Endothelial cell of umbilical vein (primary cell): ENCODE measurements at regions not wholly inside any gene's neighbourhood (a gene's known extent, or its start where the extent isn't known, plus 50 kb on each side); places are given as distances from the start of the nearest gene placed in this dataset.

Experiments used
- BruUV-seq: library from RNA; stranded (reverse); fragments of 400-500 nt; replicated peaks from 2 replicates; lab custom pipeline; 2021; lab: Mats Ljungman, UMichigan
- CTCF ChIA-PET: fragments of 300-600, 350-600 bp; sonication (Branson Sonifier 250); formaldehyde crosslinking; loops from one replicate; lab custom pipeline; 2021; ENCODE audit warnings: antibody characterized with exemption, inconsistent platforms; lab: Charles Lee
- POLR2A ChIA-PET: fragments of 300-600, 350-600 bp; sonication (Branson Sonifier 250); formaldehyde crosslinking; loops from one replicate; lab custom pipeline; 2021; ENCODE audit warnings: antibody characterized with exemption, inconsistent platforms; lab: Charles Lee
- DNase-seq: peaks from one replicate; pipeline ENCODE4 v3.0.0-alpha.2; 2011; ENCODE audit warnings: low read depth, low spot score
- FAIRE-seq: peaks from 2 replicates; lab custom pipeline; 2011; peaks lifted over from hg19 to GRCh38; lab: Jason Lieb, UNC
- H2AFZ ChIP-seq: 2 replicates; pipeline ENCODE4 v1.6.0; 2012; ENCODE audit warnings: low read depth, low read length, control low read depth, inconsistent platforms
- H3K27ac ChIP-seq: 2 replicates; pipeline ENCODE4 v1.5.1; 2011; ENCODE audit warnings: low read depth, mild to moderate bottlenecking, control low read depth, low read length, moderate library complexity; ENCODE audit not compliant: insufficient read depth
- H3K27me3 ChIP-seq, 2 experiments: 2 replicates each; pipeline versions ENCODE4 v1.6.0 to v1.6.1; 2011; ENCODE audit warnings: low read length in 2 of 2, mixed read lengths in 1 of 2; ENCODE audit not compliant: control insufficient read depth in 2 of 2, insufficient read depth in 2 of 2
- H3K36me3 ChIP-seq, 2 experiments: 2 replicates in 1 of 2; 3 replicates in 1 of 2; pipeline ENCODE4 v1.5.1; 2011; ENCODE audit warnings: low read length in 2 of 2, mild to moderate bottlenecking in 1 of 2, moderate library complexity in 1 of 2; ENCODE audit not compliant: control insufficient read depth in 2 of 2, insufficient read depth in 2 of 2; ENCODE audit errors: extremely low read depth in 1 of 2
- H3K4me1 ChIP-seq: 3 replicates; pipeline ENCODE4 v1.5.1; 2011; ENCODE audit warnings: mild to moderate bottlenecking, low read length; ENCODE audit not compliant: control insufficient read depth, insufficient read depth; ENCODE audit errors: extremely low read depth
- H3K4me2 ChIP-seq: 2 replicates; pipeline ENCODE4 v1.6.1; 2011; ENCODE audit warnings: low read length, control low read depth, mixed read lengths; ENCODE audit not compliant: insufficient read depth
- H3K4me3 ChIP-seq, 3 experiments: fragments of 200-600 bp in 1 of 3; sonication (generic), shearing (Covaris generic) in 1 of 3; replicated peaks in 1 of 3; 2 replicates each; pipeline ENCODE4 v1.5.1; 2011 to 2016; ENCODE audit warnings: control low read depth in 3 of 3, low read length in 3 of 3, mild to moderate bottlenecking in 2 of 3, inconsistent platforms in 1 of 3, low read depth in 1 of 3, moderate library complexity in 1 of 3; ENCODE audit not compliant: insufficient read depth in 1 of 3
- H3K79me2 ChIP-seq: 2 replicates; pipeline ENCODE4 v1.6.0; 2012; ENCODE audit warnings: low read length, inconsistent platforms; ENCODE audit not compliant: control insufficient read depth, insufficient read depth
- H3K9ac ChIP-seq: replicated peaks from 2 replicates; pipeline ENCODE3; 2011; ENCODE audit warnings: low read length, control low read depth; ENCODE audit not compliant: insufficient read depth; ENCODE audit errors: extremely low read depth
- H3K9me1 ChIP-seq: replicated peaks from 3 replicates; pipeline ENCODE4 v1.6.0; 2011; ENCODE audit warnings: mild to moderate bottlenecking, low read length; ENCODE audit not compliant: control insufficient read depth, insufficient read depth; ENCODE audit errors: extremely low read depth
- H3K9me3 ChIP-seq: replicated peaks from 2 replicates; pipeline ENCODE4 v1.5.1; 2012; ENCODE audit warnings: low read length, inconsistent platforms; ENCODE audit not compliant: control insufficient read depth, insufficient read depth
- H4K20me1 ChIP-seq: replicated peaks from 2 replicates; pipeline ENCODE3; 2011; ENCODE audit warnings: mild to moderate bottlenecking, low read length; ENCODE audit not compliant: control insufficient read depth, insufficient read depth; ENCODE audit errors: extremely low read depth
- CTCF ChIP-seq, 2 donors: IDR thresholded peaks; 1 replicate in 1 of 2; 2 replicates in 1 of 2; pipeline ENCODE4 v1.5.1; 2011; ENCODE audit warnings: low read length in 2 of 2, mild to moderate bottlenecking in 2 of 2, moderate library complexity in 2 of 2, control low read depth in 1 of 2, inconsistent platforms in 1 of 2, low read depth in 1 of 2; ENCODE audit not compliant: insufficient read depth in 1 of 2; ENCODE audit errors: extremely low read depth in 1 of 2
- EZH2 ChIP-seq: IDR thresholded peaks from 2 replicates; pipeline ENCODE4 v1.6.1; 2012; ENCODE audit warnings: borderline replicate concordance, low read depth, mild to moderate bottlenecking, moderate library complexity, low read length, inconsistent platforms; ENCODE audit not compliant: severe bottlenecking
- FOS ChIP-seq: IDR thresholded peaks from 2 replicates; pipeline ENCODE4 v1.6.1; 2011; ENCODE audit warnings: mild to moderate bottlenecking, low read length, moderate library complexity, borderline replicate concordance; ENCODE audit not compliant: insufficient read depth
- GATA2 ChIP-seq: IDR thresholded peaks from 2 replicates; pipeline ENCODE4 v1.7.0; 2011; ENCODE audit warnings: low read depth, mild to moderate bottlenecking, moderate library complexity, mixed read lengths, low read length; ENCODE audit not compliant: insufficient read length, insufficient read depth
- JUN ChIP-seq: IDR thresholded peaks from 2 replicates; pipeline ENCODE4 v1.6.1; 2011; ENCODE audit warnings: borderline replicate concordance, low read depth; ENCODE audit not compliant: insufficient read length, insufficient read depth
- MAX ChIP-seq: IDR thresholded peaks from 2 replicates; pipeline ENCODE4 v1.6.1; 2011; ENCODE audit not compliant: insufficient read depth, insufficient read length
- MYC ChIP-seq: IDR thresholded peaks from one replicate; pipeline ENCODE4 v1.6.1; 2011; ENCODE audit warnings: mild to moderate bottlenecking, low read depth, low read length
- POLR2A ChIP-seq: IDR thresholded peaks from 2 replicates; pipeline ENCODE4 v1.6.1; 2012; ENCODE audit warnings: low read depth, mild to moderate bottlenecking, control low read depth, low read length
- POLR2AphosphoS5 ChIP-seq: IDR thresholded peaks from 2 replicates; pipeline ENCODE4 v1.6.1; 2012; ENCODE audit warnings: low read depth, mild to moderate bottlenecking, control low read depth, low read length, moderate library complexity; ENCODE audit not compliant: insufficient read depth
- dilution Hi-C: fragments of 300-500 bp; cut with MboI; formaldehyde crosslinking; loops from one replicate; pipeline ENCODE4 v1.15.0; 2019; ENCODE audit warnings: low sequenced_read_pairs; ENCODE audit not compliant: extremely low pct_ligation_motif_present
- intact Hi-C: fragments of 100-400 bp; cut with micrococcal nuclease; formaldehyde crosslinking; loops from one replicate; pipeline ENCODE4 v1.10.0; 2022

GRCh38 chr12:124694846-124695497, 127.6 kb upstream of the NCOR2 start:
- CTCF ChIA-PET: interaction anchor here (0.9 to 3.0 kb wide), 8 partner anchors 13 to 315 kb away, joined by 3 to 11 read pairs (median 4); partner anchors contain the start of gene NCOR2

More at GRCh38 chr12:124694846-124695497, 127.6 kb upstream of the NCOR2 start:
- Histone ChIP-seq H3K27ac (peak overlapping the region; percentile 65), H3K9me1 (no peaks in the 10 kb centered on the region), H3K4me3 (no peak overlapping the region), H3K79me2 (no peaks in the 10 kb centered on the region), H4K20me1 (no peaks in the 10 kb centered on the region), H3K9ac (peak overlapping the region; percentile 43), H2AFZ (peak overlapping the region; percentile 8), H3K4me1 (peaks cover 15% of the 10 kb centered on the region), H3K9me3 (no peaks in the 10 kb centered on the region), H3K4me2 (no peak overlapping the region), H3K36me3 (no peaks in the 10 kb centered on the region), H3K27me3 (peaks cover 0 to 1% of the 10 kb centered on the region in 2 experiments)
- FAIRE-seq: peak; percentile 96
- intact Hi-C loops (loop anchor here (1.0 to 2.0 kb wide), 8 partner anchors 14 to 127 kb away; no protein-coding TSS in a partner anchor), dilution Hi-C loops (loop anchor here (25.0 kb wide), 1 partner anchor 133 kb away; the partner anchor contains the start of gene NCOR2)
- POLR2A ChIA-PET: interaction anchor here (0.9 to 1.0 kb wide), 3 partner anchors 26 to 69 kb away, joined by 3 to 4 read pairs (median 3); no protein-coding TSS in a partner anchor
- BruUV-seq: TSS peak; percentile 88
- peak; percentile 90 for DNase-seq
- TF ChIP-seq GATA2 (peak; percentile 90), EZH2 (no peak), POLR2A (no peak), MYC (no peak), MAX (no peak), JUN (peak; percentile 83), FOS (peak; percentile 87), POLR2AphosphoS5 (peak; percentile 70), CTCF (IDR thresholded peaks at IDR 0.05; ENCODE audit: extremely low read depth in 1 of 2, insufficient read depth in 1 of 2, low read depth in 1 of 2, low read length in 2 of 2) (peak in 1 of 2 donors; percentile 13)
